Smooth muscle cell (in vitro differentiated cells): ENCODE measurements at regions not wholly inside any gene's neighbourhood (a gene's known extent, or its start where the extent isn't known, plus 50 kb on each side); places are given as distances from the start of the nearest gene placed in this dataset. TPM values are rescaled to one million over a fixed set of nuclear protein-coding genes. Genes with fewer than 3 reads are reported as not detected.

Source experiments
- DNase-seq: peaks from one replicate; lab custom pipeline; 2025; ENCODE audit not compliant: unreplicated experiment; lab: John Stamatoyannopoulos, UW
- H2AFZ ChIP-seq: fragments of 200-600 bp; sonication (generic); 2 replicates; pipeline ENCODE4 v1.6.0; 2016; ENCODE audit warnings: antibody characterized with exemption, low read depth, mild to moderate bottlenecking
- H3F3A ChIP-seq: fragments of 200-600 bp; sonication (generic); 2 replicates; pipeline ENCODE4 v1.6.0; 2017; ENCODE audit warnings: antibody characterized with exemption, low read depth
- H3K27ac ChIP-seq: fragments of 200-600 bp; sonication (generic); 2 replicates; pipeline ENCODE4 v1.5.1; 2016; ENCODE audit warnings: low read depth, mild to moderate bottlenecking
- H3K27me3 ChIP-seq: fragments of 200-600 bp; sonication (generic); 2 replicates; pipeline ENCODE4 v1.6.1; 2016; ENCODE audit warnings: low read depth, mild to moderate bottlenecking
- H3K36me3 ChIP-seq: fragments of 200-600 bp; sonication (generic); 2 replicates; pipeline ENCODE4 v1.5.1; 2016; ENCODE audit warnings: low read depth
- H3K4me1 ChIP-seq: fragments of 200-600 bp; sonication (generic); 2 replicates; pipeline ENCODE4 v1.5.1; 2016; ENCODE audit warnings: low read depth
- H3K4me2 ChIP-seq: fragments of 200-600 bp; sonication (generic); 2 replicates; pipeline ENCODE4 v1.6.0; 2016; ENCODE audit warnings: mild to moderate bottlenecking
- H3K4me3 ChIP-seq: fragments of 200-600 bp; sonication (generic); 2 replicates; pipeline ENCODE4 v1.5.1; 2016; ENCODE audit warnings: mild to moderate bottlenecking
- H3K79me2 ChIP-seq: fragments of 200-600 bp; sonication (generic); 2 replicates; pipeline ENCODE4 v1.6.0; 2016; ENCODE audit warnings: low read depth, mild to moderate bottlenecking
- H3K9ac ChIP-seq: fragments of 200-600 bp; sonication (generic); 2 replicates; pipeline ENCODE4 v1.6.0; 2016; ENCODE audit warnings: low read depth
- H3K9me3 ChIP-seq: fragments of 200-600 bp; sonication (generic); replicated peaks from 2 replicates; pipeline ENCODE4 v1.5.1; 2016; ENCODE audit warnings: low read depth
- H4K20me1 ChIP-seq: fragments of 200-600 bp; sonication (generic); 2 replicates; pipeline ENCODE4 v1.6.0; 2016; ENCODE audit warnings: low read depth
- WGBS: methylation state at CpG from one replicate; pipeline ENCODE4 v1.1.7; 2016; ENCODE audit warnings: low lambda C conversion rate; 5-methylcytosine and 5-hydroxymethylcytosine counted together
- small RNA-seq: library from RNA; depleted of rRNA; stranded (forward); fragments of <200 nt; gene quantifications from one replicate; pipeline ENCODE3, GENCODE V24; 2014
- TF ChIP-seq, protein P1 (sequence below): fragments of 200-600 bp; sonication (generic); IDR thresholded peaks from 2 replicates; pipeline ENCODE4 v1.5.1; 2017; ENCODE audit warnings: borderline replicate concordance, mild to moderate bottlenecking, antibody characterized with exemption; ENCODE audit not compliant: insufficient read depth, poor library complexity, severe bottlenecking

DNA sequence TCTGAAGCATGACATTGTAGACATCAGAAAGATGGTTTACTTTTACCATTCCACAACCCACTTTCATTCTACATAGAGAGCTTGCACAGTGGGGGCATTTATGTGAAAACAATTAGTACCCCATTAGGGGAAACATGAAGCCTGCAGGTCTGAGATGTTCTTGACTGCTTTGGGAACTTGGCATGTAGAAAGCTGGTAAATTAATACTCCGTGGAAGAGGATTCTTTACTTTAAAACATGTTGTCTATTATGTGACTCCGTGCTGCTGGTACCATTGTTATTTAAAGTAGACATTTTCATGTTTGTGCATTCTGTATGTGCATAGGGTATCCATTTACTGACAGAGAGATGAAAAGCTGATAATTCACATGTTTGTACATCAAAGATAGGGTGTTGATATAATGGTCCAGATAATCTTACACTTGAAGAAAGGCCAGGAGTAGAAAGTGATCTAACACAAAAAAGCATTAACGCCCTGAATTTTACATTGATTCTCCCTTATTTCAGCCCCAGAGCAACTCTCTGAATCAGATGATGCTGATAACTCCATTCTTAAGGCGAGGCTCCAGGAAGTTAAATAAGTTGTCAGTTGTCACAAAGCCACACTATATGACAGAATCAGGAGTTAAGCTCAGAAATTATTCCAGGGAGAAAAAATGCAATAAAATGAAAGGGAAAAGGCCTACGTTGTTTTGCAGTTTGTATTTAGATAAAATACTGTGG, 50.1 kb upstream of the CD180 start:
- 61% methylated on average over 5 of the region's 5 CpGs for WGBS
- H3K9ac ChIP-seq = no peak overlapping the region
- no peak overlapping the region for H3K4me2 ChIP-seq
- no peak for DNase-seq
- no peak overlapping the region for H3K27ac ChIP-seq
- no peak overlapping the region for H2AFZ ChIP-seq
- H3K4me3 ChIP-seq = no peak overlapping the region
- H3F3A ChIP-seq = no peaks in the 10 kb centered on the region
- no peaks in the 10 kb centered on the region for H3K79me2 ChIP-seq
- no peaks in the 10 kb centered on the region for H3K4me1 ChIP-seq
- no peaks in the 10 kb centered on the region for H3K9me3 ChIP-seq
- no peaks in the 10 kb centered on the region for H4K20me1 ChIP-seq
- no peaks in the 10 kb centered on the region for H3K36me3 ChIP-seq
- no peaks in the 10 kb centered on the region for H3K27me3 ChIP-seq
- TF ChIP-seq, protein P1, sequence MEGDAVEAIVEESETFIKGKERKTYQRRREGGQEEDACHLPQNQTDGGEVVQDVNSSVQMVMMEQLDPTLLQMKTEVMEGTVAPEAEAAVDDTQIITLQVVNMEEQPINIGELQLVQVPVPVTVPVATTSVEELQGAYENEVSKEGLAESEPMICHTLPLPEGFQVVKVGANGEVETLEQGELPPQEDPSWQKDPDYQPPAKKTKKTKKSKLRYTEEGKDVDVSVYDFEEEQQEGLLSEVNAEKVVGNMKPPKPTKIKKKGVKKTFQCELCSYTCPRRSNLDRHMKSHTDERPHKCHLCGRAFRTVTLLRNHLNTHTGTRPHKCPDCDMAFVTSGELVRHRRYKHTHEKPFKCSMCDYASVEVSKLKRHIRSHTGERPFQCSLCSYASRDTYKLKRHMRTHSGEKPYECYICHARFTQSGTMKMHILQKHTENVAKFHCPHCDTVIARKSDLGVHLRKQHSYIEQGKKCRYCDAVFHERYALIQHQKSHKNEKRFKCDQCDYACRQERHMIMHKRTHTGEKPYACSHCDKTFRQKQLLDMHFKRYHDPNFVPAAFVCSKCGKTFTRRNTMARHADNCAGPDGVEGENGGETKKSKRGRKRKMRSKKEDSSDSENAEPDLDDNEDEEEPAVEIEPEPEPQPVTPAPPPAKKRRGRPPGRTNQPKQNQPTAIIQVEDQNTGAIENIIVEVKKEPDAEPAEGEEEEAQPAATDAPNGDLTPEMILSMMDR = no peak

Small RNA genes lying in the stretch of these regions (small RNA-seq; reads per million reads assigned to genes)
- 0.13 reads per million for gene AC024581.2
- not detected for gene RNU6-1232P
